ENCODE measurements at regions not wholly inside any gene's neighbourhood (a gene's known extent, or its start where the extent isn't known, plus 50 kb on each side); places are given as distances from the start of the nearest gene placed in this dataset.

DNA sequence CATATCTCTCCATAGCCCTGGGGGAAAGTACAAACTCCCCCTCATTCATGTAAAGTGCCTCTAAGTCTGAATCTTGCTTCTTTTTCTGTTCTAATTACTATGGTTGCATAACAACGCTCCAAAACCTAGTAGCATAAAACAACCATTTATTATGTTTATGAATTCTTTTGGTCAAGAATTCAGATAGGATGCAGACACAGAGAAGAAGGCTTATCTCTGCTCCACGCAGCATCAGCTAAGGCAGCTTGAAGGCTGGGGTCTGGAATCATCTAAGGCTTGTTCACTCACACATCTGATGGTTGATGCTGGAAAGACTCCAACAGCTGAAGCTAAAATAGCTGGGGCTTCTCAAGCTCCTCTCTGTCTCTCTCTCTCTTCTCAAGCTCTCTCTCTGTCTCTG, 564.5 kb downstream of the ZNF674 start:
- H3K9me3 ChIP-seq (ENCODE audit: control insufficient read depth, insufficient read depth, low read length) = no peaks in the 10 kb centered on the region; the same call in 1 of the 2 replicates
- no peak overlapping the region for H3K18ac ChIP-seq (ENCODE audit: low read depth, low read length)
- no peak overlapping the region for H2BK15ac ChIP-seq (ENCODE audit: low read depth, low read length)
- H3K9me1 ChIP-seq (ENCODE audit: insufficient read depth, low read length) = no peaks in the 10 kb centered on the region
- H3K4me3 ChIP-seq (ENCODE audit: insufficient read depth, low read depth, low read length) = no peak overlapping the region
- H3K23ac ChIP-seq (ENCODE audit: low read depth, low read length) = no peak overlapping the region
- no peak overlapping the region for H2BK20ac ChIP-seq (ENCODE audit: low read depth, low read length)
- H3K14ac ChIP-seq (replicated peaks; ENCODE audit: low read depth, low read length) = no peak overlapping the region
- BruUV-seq (replicated peaks) = no TSS peak
- intact Hi-C loops (cut with micrococcal nuclease) = no loop called here
- H4K8ac ChIP-seq (ENCODE audit: low read depth in 2 of 2, low read length in 2 of 2) = no peak overlapping the region
- in situ Hi-C loops (cut with MboI; ENCODE audit: low sequenced_read_pairs) = no loop called here
- no peak overlapping the region for H2AK5ac ChIP-seq (ENCODE audit: low read depth, low read length)
- H2AK9ac ChIP-seq (replicated peaks; ENCODE audit: low read depth, low read length, poor library complexity) = no peak overlapping the region
- no peak overlapping the region for H3K27ac ChIP-seq (ENCODE audit: insufficient read depth, low read length)
- H3K4ac ChIP-seq (ENCODE audit: low read depth, low read length) = no peak overlapping the region
- ChIA-PET CTCF (interaction anchor here (0.5 to 0.7 kb wide), 2 partner anchors 13 to 156 kb away, joined by 3 read pairs; no protein-coding TSS in a partner anchor), POLR2A (ENCODE audit: unreplicated experiment) (no interaction called here)
- H2BK120ac ChIP-seq (ENCODE audit: low read depth, low read length) = no peak overlapping the region
- WGBS, 2 experiments (ENCODE audit: extremely low coverage in 2 of 2, insufficient read length in 1 of 2) = no CpG with 5 or more reads among the region's 2 CpGs
- no peaks in the 10 kb centered on the region for H4K20me1 ChIP-seq (ENCODE audit: insufficient read depth, low read length)
- H3K27me3 ChIP-seq (ENCODE audit: control insufficient read depth, insufficient read depth, low read length) = peaks cover 2% of the 10 kb centered on the region; the same call in 1 of the 2 replicates
- no peak overlapping the region for H2BK5ac ChIP-seq (ENCODE audit: low read depth, low read length, poor library complexity, severe bottlenecking)
- no peaks in the 10 kb centered on the region for H3K4me1 ChIP-seq (ENCODE audit: control insufficient read depth, insufficient read depth, low read length)
- H3K56ac ChIP-seq (ENCODE audit: extremely low read depth, insufficient read depth, low read length) = no peak overlapping the region
- H2AFZ ChIP-seq (replicated peaks; ENCODE audit: low read length, poor library complexity) = no peak overlapping the region
- no peak for TF ChIP-seq RAD21 (IDR thresholded peaks at IDR 0.05; ENCODE audit: low read length)
- dilution Hi-C loops (cut with HindIII; ENCODE audit: low sequenced_read_pairs, unreplicated experiment) = no loop called here
- H3K4me2 ChIP-seq (ENCODE audit: low read depth, low read length) = no peak overlapping the region
- no peak overlapping the region for H3K9ac ChIP-seq (ENCODE audit: low read depth, low read length)
- no peak overlapping the region for H4K5ac ChIP-seq (ENCODE audit: low read depth, low read length)
- no peak overlapping the region for H4K91ac ChIP-seq (ENCODE audit: insufficient read depth, low read depth, low read length)
- DNase-seq (no peak), ATAC-seq (ENCODE audit: low read depth) (no peak)
- H3K79me1 ChIP-seq (ENCODE audit: low read depth in 1 of 2, low read length in 2 of 2) = no peaks in the 10 kb centered on the region
- no peaks in the 10 kb centered on the region for H3K36me3 ChIP-seq (ENCODE audit: control insufficient read depth, insufficient read depth, low read length)

Data from IMR-90 (cell line).